ENCODE measurements at regions not wholly inside any gene's neighbourhood (a gene's known extent, or its start where the extent isn't known, plus 50 kb on each side); places are given as distances from the start of the nearest gene placed in this dataset.

DNA sequence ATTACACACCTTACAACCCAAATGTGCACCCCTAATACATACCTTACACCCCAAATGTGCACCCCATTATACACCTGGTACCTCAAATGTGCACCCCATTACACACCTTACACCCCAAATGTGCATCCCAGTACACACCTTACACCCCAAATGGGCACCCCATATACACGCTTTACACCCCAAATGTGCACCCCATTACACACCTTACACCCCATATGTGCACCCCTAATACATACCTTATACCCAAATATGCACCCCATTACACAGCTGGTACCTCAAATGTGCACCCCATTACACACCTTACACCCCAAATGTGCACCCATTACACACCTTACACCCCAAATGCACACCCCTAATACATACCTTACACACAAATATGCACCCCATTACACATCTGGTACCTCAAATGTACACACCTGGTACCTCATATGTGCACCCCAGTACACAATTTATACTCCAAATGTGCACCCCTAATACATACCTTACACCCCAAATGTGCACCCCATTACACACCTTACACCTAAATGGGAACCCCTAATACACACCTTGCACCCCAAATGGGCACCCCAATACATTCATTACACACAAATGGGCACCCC lies 106.3 kb downstream of the KLF6 start:
- no peak for TF ChIP-seq POLR2A (IDR thresholded peaks at IDR 0.05)
- TF ChIP-seq, protein P1, sequence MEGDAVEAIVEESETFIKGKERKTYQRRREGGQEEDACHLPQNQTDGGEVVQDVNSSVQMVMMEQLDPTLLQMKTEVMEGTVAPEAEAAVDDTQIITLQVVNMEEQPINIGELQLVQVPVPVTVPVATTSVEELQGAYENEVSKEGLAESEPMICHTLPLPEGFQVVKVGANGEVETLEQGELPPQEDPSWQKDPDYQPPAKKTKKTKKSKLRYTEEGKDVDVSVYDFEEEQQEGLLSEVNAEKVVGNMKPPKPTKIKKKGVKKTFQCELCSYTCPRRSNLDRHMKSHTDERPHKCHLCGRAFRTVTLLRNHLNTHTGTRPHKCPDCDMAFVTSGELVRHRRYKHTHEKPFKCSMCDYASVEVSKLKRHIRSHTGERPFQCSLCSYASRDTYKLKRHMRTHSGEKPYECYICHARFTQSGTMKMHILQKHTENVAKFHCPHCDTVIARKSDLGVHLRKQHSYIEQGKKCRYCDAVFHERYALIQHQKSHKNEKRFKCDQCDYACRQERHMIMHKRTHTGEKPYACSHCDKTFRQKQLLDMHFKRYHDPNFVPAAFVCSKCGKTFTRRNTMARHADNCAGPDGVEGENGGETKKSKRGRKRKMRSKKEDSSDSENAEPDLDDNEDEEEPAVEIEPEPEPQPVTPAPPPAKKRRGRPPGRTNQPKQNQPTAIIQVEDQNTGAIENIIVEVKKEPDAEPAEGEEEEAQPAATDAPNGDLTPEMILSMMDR (IDR thresholded peaks at IDR 0.05), result no peak
